Cardiac muscle cell (in vitro differentiated cells and primary cell): ENCODE measurements at regions not wholly inside any gene's neighbourhood (a gene's known extent, or its start where the extent isn't known, plus 50 kb on each side); places are given as distances from the start of the nearest gene placed in this dataset.

Experiments used
- DNase-seq, 2 donors: peaks; one replicate each; pipeline versions ENCODE4 v3.0.0 to v3.0.0-alpha.2; 2010 to 2017; ENCODE audit warnings: low read depth in 1 of 2, low spot score in 1 of 2
- H3K27ac ChIP-seq: fragments of 200-600 bp; sonication (generic); 2 replicates; pipeline ENCODE4 v1.5.1; 2016
- H3K27me3 ChIP-seq: fragments of 200-600 bp; sonication (generic); 2 replicates; pipeline ENCODE4 v1.6.0; 2016; ENCODE audit warnings: control low read depth
- H3K36me3 ChIP-seq: fragments of 200-600 bp; sonication (generic); 2 replicates; pipeline ENCODE4 v1.5.1; 2016; ENCODE audit warnings: control low read depth
- H3K4me1 ChIP-seq: fragments of 200-600 bp; sonication (generic); 2 replicates; pipeline ENCODE4 v1.8.1; 2017; ENCODE audit warnings: low read depth, mild to moderate bottlenecking, mixed run types
- H3K4me3 ChIP-seq: fragments of 200-600 bp; sonication (generic); 2 replicates; pipeline ENCODE4 v1.5.1; 2016; ENCODE audit warnings: mild to moderate bottlenecking
- H3K9me3 ChIP-seq: fragments of 200-600 bp; sonication (generic); 2 replicates; pipeline ENCODE4 v1.5.1; 2017; ENCODE audit warnings: low read depth, mild to moderate bottlenecking, control low read depth
- TF ChIP-seq, protein P1 (sequence below): IDR thresholded peaks from 2 replicates; pipeline ENCODE4 v1.5.1; 2012; ENCODE audit warnings: low read depth, mild to moderate bottlenecking, low read length

- Histone ChIP-seq H3K4me1 (no peaks in the 10 kb centered on the region), H3K9me3 (no peaks in the 10 kb centered on the region), H3K36me3 (no peaks in the 10 kb centered on the region), H3K27ac (no peak overlapping the region), H3K4me3 (no peak overlapping the region), H3K27me3 (no peaks in the 10 kb centered on the region)
- TF ChIP-seq, protein P1, sequence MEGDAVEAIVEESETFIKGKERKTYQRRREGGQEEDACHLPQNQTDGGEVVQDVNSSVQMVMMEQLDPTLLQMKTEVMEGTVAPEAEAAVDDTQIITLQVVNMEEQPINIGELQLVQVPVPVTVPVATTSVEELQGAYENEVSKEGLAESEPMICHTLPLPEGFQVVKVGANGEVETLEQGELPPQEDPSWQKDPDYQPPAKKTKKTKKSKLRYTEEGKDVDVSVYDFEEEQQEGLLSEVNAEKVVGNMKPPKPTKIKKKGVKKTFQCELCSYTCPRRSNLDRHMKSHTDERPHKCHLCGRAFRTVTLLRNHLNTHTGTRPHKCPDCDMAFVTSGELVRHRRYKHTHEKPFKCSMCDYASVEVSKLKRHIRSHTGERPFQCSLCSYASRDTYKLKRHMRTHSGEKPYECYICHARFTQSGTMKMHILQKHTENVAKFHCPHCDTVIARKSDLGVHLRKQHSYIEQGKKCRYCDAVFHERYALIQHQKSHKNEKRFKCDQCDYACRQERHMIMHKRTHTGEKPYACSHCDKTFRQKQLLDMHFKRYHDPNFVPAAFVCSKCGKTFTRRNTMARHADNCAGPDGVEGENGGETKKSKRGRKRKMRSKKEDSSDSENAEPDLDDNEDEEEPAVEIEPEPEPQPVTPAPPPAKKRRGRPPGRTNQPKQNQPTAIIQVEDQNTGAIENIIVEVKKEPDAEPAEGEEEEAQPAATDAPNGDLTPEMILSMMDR = no peak
- DNase-seq = peak in 1 of 2 donors; percentile 8
These were observed 129.7 kb upstream of the SIX2 start for GRCh38 chr2:45138904-45139303.

DNA sequence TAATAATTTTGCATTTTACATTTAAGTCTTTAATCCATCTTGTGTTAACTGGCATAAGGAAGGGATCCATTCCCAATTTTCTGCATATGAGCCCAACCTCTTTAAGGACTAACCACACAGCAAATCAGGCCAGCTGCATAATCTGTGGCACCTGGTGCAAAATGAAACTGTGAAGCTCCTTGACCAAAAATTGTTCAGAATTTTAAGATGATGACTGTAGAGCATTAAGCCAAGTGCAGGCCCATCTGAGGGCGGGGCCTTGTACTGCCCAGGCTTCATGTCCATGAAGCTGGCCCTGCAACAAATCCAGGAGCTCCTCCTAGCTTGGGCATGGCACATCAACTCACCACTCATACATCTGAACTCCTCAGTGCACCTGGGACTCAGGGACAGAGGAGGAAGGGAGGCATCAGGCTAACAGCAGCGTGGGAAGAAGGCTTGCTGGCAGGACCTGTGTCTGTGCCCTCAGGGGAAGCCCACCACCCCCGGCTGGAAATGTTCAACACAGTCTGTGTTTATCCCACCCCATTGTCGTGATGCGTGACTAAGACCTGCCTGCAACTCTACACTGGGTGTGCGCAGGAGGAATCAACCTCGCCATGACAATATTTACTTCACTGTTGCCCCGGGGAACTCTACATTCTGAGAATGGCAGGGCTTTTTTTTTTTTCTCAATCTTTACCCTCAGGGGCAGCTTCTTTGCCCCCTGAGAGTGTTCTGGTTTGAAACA is 128.9 kb upstream of the SIX2 start:
- no peaks in the 10 kb centered on the region for H3K9me3 ChIP-seq
- H3K36me3 ChIP-seq = no peaks in the 10 kb centered on the region
- H3K27me3 ChIP-seq = no peaks in the 10 kb centered on the region
- no peak for DNase-seq
- no peak overlapping the region for H3K4me3 ChIP-seq
- TF ChIP-seq, protein P1 = no peak
- H3K4me1 ChIP-seq = no peaks in the 10 kb centered on the region
- no peak overlapping the region for H3K27ac ChIP-seq

DNA sequence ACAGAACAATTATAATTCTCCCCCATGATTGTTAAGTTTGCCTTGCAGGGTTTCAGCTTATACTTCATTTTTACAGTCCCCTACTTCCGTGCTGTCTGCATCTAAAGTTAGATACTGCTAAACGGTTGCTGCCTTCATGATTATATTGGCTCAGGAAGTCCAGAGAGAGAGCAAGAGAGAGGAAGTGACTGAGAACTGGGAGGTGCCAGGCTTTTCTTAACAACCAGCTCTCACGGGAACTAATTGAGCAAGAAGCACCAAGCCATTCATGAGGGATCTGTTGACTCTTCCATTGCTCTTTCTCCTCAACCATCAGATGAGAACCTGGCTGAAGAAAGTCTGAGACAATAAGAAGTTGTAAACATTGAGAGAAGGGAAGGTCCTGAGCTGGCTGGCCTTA is 125.5 kb upstream of the SIX2 start:
- DNase-seq = peak in 1 of 2 donors; percentile 71
- Histone ChIP-seq H3K27me3 (no peaks in the 10 kb centered on the region), H3K36me3 (no peaks in the 10 kb centered on the region), H3K27ac (no peak overlapping the region), H3K4me1 (no peaks in the 10 kb centered on the region), H3K9me3 (no peaks in the 10 kb centered on the region), H3K4me3 (no peak overlapping the region)
- TF ChIP-seq, protein P1 = no peak

DNA sequence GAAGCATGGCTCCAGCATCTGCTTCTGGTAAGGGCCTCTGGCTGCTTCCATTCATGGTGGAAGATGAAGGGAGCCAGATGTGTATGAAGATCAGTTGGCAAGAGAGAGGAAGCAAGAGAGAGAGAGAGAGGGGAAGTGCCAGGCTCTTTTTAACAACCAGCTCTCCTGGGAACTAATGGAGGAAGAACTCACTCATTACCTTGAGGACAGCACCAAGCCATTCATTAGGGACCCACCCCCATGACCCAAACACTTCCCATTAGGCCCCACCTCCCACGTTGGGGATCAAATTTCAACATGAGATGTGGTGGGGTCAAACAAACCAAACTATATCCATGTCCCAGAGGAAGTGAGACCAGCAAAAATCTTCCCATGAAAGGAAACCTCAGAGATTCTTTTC is 124.8 kb upstream of the SIX2 start:
- DNase-seq = peak in 1 of 2 donors; percentile 21
- no peak overlapping the region for H3K27ac ChIP-seq
- TF ChIP-seq, protein P1 = no peak
- H3K4me1 ChIP-seq = no peaks in the 10 kb centered on the region
- H3K36me3 ChIP-seq = no peaks in the 10 kb centered on the region
- H3K9me3 ChIP-seq = no peaks in the 10 kb centered on the region
- H3K27me3 ChIP-seq = no peaks in the 10 kb centered on the region
- no peak overlapping the region for H3K4me3 ChIP-seq

DNA sequence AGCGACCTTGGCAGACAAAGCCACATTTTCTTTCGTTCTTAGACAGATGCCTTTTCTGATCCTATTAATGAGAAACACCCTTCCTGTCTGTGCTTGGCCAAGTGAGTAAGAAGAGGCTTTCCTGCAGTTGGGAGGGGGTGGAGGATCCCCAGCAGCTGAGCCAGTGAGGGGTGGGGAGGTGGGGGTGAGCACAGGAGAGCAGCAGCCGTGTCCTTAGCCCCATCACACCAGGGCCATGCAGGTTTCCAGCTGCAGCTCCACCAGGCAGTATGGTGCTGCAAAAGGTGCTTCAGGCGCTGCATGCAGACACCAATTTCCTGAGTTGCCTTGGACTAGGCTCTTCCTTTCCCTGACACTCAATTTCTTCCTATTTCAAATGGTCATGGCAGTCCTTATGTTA is 123.3 kb upstream of the SIX2 start:
- Histone ChIP-seq H3K4me3 (no peak overlapping the region), H3K27me3 (no peaks in the 10 kb centered on the region), H3K27ac (no peak overlapping the region), H3K36me3 (no peaks in the 10 kb centered on the region), H3K4me1 (no peaks in the 10 kb centered on the region), H3K9me3 (no peaks in the 10 kb centered on the region)
- TF ChIP-seq, protein P1 = no peak
- DNase-seq = no peak
